Muscle of leg (tissue), 3 donors: ENCODE measurements at regions not wholly inside any gene's neighbourhood (a gene's known extent, or its start where the extent isn't known, plus 50 kb on each side); places are given as distances from the start of the nearest gene placed in this dataset.

Source experiments
- DNase-seq: peaks from one replicate; pipeline ENCODE4 v3.0.0; 2013
- H3K27ac ChIP-seq: one replicate; pipeline ENCODE4 v1.5.1; 2013; ENCODE audit warnings: mild to moderate bottlenecking, low read length, control low read depth
- H3K27me3 ChIP-seq: one replicate; pipeline ENCODE4 v1.6.1; 2013; ENCODE audit warnings: low read length; ENCODE audit not compliant: control insufficient read depth, insufficient read depth
- H3K36me3 ChIP-seq: one replicate; pipeline ENCODE4 v1.6.1; 2013; ENCODE audit warnings: low read length; ENCODE audit not compliant: control insufficient read depth, insufficient read depth
- H3K4me1 ChIP-seq: one replicate; pipeline ENCODE4 v1.6.1; 2013; ENCODE audit warnings: low read length; ENCODE audit not compliant: control insufficient read depth, insufficient read depth
- H3K4me3 ChIP-seq: one replicate; pipeline ENCODE4 v1.5.1; 2013; ENCODE audit warnings: low read length, control low read depth
- H3K9me3 ChIP-seq: replicated peaks from 2 replicates; pipeline ENCODE4 v1.6.1; 2013; ENCODE audit warnings: low read depth, low read length; ENCODE audit not compliant: control insufficient read depth
- WGBS: methylation state at CpG from one replicate; pipeline ENCODE4 v1.1.5; 2013; ENCODE audit warnings: missing lambda C conversion rate; ENCODE audit not compliant: insufficient coverage; 5-methylcytosine and 5-hydroxymethylcytosine counted together

- H3K36me3 ChIP-seq: no peaks in the 10 kb centered on the region
- no peaks in the 10 kb centered on the region for H3K4me1 ChIP-seq
- H3K27ac ChIP-seq: no peak overlapping the region
- no peak for DNase-seq
- H3K4me3 ChIP-seq: no peak overlapping the region
- no peaks in the 10 kb centered on the region for H3K9me3 ChIP-seq
- WGBS: 90% methylated on average over 2 of the region's 4 CpGs
- no peaks in the 10 kb centered on the region for H3K27me3 ChIP-seq
These were observed 96.1 kb upstream of the SGCD start for GRCh38 chr5:156230887-156231286.

DNA sequence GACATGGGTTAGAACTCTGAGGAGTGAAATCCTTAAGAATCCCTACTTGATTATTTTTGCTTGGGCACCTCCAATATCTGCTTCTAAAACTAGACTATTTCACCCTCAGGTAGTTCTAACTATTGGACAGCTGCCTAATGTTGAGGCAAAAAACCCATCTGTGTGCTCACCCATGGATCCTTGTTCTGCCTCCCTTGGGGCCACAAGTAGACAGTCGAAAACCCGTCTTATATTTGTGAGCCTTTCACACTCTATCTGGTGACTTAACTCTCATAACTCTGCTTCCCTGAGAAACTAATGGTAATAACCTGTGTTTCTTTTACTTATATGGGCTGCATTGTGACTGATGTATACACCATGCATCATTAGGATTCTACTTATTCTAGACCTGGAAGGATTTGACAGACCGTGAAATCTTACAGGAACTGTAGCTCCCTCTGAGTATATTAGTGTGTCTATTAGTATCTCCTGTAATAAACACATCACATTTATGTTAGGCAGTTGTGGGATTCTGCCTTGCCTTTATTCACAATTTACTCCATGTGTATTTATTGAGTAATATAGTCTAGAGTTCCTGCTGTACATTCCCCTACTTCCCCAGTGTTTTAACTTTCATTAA is 94.6 kb upstream of the SGCD start:
- no CpG with 5 or more reads among the region's 3 CpGs for WGBS
- Histone ChIP-seq H3K9me3 (no peaks in the 10 kb centered on the region), H3K27me3 (no peaks in the 10 kb centered on the region), H3K4me3 (no peak overlapping the region), H3K36me3 (no peaks in the 10 kb centered on the region), H3K27ac (no peak overlapping the region), H3K4me1 (no peaks in the 10 kb centered on the region)
- no peak for DNase-seq

- WGBS: 89% methylated on average over 4 of the region's 6 CpGs
- Histone ChIP-seq H3K9me3 (no peaks in the 10 kb centered on the region), H3K27ac (no peak overlapping the region), H3K36me3 (no peaks in the 10 kb centered on the region), H3K27me3 (no peaks in the 10 kb centered on the region), H3K4me1 (no peaks in the 10 kb centered on the region), H3K4me3 (no peak overlapping the region)
- DNase-seq: no peak
These were observed 89.6 kb upstream of the SGCD start for GRCh38 chr5:156237361-156237760.

DNA sequence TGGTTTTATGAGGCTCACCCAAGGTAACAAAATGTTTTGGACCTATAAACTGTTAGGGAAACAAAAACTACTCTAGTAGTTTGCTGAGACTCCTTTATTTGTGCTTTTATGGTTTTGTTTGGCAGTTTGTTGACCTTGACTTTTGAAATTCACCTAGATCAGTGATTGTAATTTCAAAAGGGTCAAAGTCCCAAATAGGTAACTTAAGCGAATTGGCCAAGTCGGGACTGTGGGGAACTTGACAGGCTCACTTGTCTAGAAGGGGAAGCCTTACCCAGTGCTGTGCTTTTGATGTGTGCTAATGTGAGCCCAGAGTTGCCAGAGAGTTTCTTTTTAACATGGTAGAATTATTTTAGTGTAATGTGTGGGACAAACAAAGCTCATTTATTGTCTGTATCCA is 87.2 kb upstream of the SGCD start:
- H3K4me1 ChIP-seq: no peaks in the 10 kb centered on the region
- no peak overlapping the region for H3K27ac ChIP-seq
- H3K36me3 ChIP-seq: no peaks in the 10 kb centered on the region
- no peak overlapping the region for H3K4me3 ChIP-seq
- 90% methylated on average over 2 of the region's 2 CpGs for WGBS
- no peaks in the 10 kb centered on the region for H3K27me3 ChIP-seq
- no peaks in the 10 kb centered on the region for H3K9me3 ChIP-seq
- no peak for DNase-seq

GRCh38 chr5:156240414-156240813 is 86.5 kb upstream of the SGCD start:
- Histone ChIP-seq H3K36me3 (no peaks in the 10 kb centered on the region), H3K27ac (no peak overlapping the region)

DNA sequence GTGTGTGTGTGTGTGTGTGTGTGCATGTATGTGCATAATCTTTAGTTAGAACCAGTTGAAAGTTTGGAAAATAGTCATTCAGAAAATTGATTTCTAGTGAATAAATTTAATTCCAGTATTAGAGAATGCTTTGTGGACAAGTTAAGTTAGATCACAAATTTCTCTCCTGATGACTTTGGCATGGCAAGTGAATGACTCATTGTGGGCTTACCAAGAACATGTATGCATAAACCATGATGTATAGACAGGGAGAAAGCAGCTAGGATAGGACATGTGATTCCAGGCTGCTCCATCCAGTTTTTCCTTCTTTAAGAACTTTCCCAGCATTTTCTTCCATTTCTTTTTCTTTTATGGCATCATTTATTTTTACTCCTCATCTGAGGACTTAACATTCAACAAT is 85.7 kb upstream of the SGCD start:
- Histone ChIP-seq H3K36me3 (no peaks in the 10 kb centered on the region), H3K4me1 (no peaks in the 10 kb centered on the region), H3K4me3 (no peak overlapping the region), H3K27ac (no peak overlapping the region), H3K27me3 (no peaks in the 10 kb centered on the region), H3K9me3 (no peaks in the 10 kb centered on the region)
- no peak for DNase-seq

More at GRCh38 chr5:156240414-156240813, 86.5 kb upstream of the SGCD start:
- Histone ChIP-seq H3K4me1 (no peaks in the 10 kb centered on the region), H3K4me3 (no peak overlapping the region), H3K9me3 (no peaks in the 10 kb centered on the region), H3K27me3 (no peaks in the 10 kb centered on the region)
- no CpG with 5 or more reads among the region's 3 CpGs for WGBS
- DNase-seq: no peak

DNA sequence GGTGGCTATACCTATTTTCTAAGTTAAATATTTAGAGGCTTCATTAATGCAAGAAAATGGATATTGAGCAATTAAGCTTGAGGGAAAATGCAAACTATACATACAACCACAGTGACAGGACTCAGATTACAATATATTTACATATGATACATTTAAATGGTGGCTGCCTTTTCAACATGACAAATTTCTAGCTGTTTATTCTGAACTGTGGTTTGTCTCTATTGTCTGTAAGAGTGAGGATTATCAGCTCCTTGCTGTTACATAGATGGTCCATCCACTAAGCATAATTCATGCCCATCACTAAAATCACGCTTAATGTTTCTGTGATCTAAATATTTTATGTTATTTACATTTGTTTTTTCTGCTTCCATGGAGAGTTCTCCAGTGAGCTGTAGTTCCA is 81.1 kb upstream of the SGCD start:
- Histone ChIP-seq H3K27me3 (no peaks in the 10 kb centered on the region), H3K4me3 (no peak overlapping the region), H3K9me3 (no peaks in the 10 kb centered on the region), H3K27ac (no peak overlapping the region), H3K36me3 (no peaks in the 10 kb centered on the region), H3K4me1 (no peaks in the 10 kb centered on the region)
- DNase-seq: no peak
- no CpG with 5 or more reads among the region's 1 CpG for WGBS

DNA sequence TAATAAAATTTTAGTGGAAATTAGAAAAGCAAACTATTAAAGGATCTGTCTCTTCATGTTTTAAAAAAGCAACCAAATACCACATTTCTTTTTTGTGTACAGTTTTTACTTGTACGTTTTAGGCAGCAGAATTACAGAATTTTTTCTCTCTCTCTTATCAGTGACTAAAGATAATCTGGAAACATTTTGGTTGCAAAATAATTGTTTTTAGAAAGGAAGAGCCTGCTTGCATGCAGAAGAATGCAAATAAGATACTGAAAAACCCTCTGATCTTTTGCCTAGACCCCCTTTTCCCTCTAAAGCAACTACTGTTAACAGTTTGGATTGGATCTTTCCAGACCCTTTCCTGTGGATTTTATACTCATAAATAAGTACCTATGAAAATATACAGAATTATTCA is 75.9 kb upstream of the SGCD start:
- Histone ChIP-seq H3K4me3 (no peak overlapping the region), H3K27me3 (no peaks in the 10 kb centered on the region), H3K9me3 (no peaks in the 10 kb centered on the region), H3K27ac (no peak overlapping the region), H3K4me1 (no peaks in the 10 kb centered on the region), H3K36me3 (no peaks in the 10 kb centered on the region)
- no CpG with 5 or more reads among the region's 1 CpG for WGBS
- DNase-seq: no peak

- Histone ChIP-seq H3K27me3 (no peaks in the 10 kb centered on the region), H3K27ac (no peak overlapping the region), H3K36me3 (no peaks in the 10 kb centered on the region), H3K4me3 (no peak overlapping the region), H3K9me3 (no peaks in the 10 kb centered on the region), H3K4me1 (no peaks in the 10 kb centered on the region)
- WGBS: no CpG with 5 or more reads among the region's 3 CpGs
- no peak for DNase-seq
These were observed 73.8 kb upstream of the SGCD start for GRCh38 chr5:156253130-156253529.

DNA sequence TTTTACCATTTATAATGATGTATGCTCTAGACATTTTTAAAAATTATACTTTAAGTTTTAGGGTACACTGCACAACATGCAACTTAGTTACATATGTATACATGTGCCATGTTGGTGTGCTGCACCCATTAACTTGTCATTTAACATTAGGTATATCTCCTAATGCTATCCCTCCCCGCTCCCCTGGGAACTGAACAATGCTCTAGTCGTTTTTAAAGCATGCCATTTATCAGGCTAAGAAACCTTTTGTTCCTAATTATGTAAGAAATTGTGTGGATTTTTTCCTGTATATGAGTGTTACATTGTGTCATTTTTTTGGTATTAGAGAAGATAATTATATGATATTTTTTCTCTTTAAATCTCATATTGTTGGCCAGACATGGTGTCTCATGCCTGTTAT is 72.8 kb upstream of the SGCD start:
- Histone ChIP-seq H3K4me3 (no peak overlapping the region), H3K27me3 (no peaks in the 10 kb centered on the region), H3K9me3 (no peaks in the 10 kb centered on the region), H3K27ac (no peak overlapping the region), H3K4me1 (no peaks in the 10 kb centered on the region), H3K36me3 (no peaks in the 10 kb centered on the region)
- no peak for DNase-seq
- whole genome bisulfite sequencing: no CpG with 5 or more reads among the region's 2 CpGs

GRCh38 chr5:156256642-156257041 is 70.3 kb upstream of the SGCD start:
- WGBS: no CpG with 5 or more reads among the region's 3 CpGs
- Histone ChIP-seq H3K36me3 (no peaks in the 10 kb centered on the region), H3K27me3 (no peaks in the 10 kb centered on the region), H3K4me1 (no peaks in the 10 kb centered on the region), H3K27ac (no peak overlapping the region), H3K9me3 (no peaks in the 10 kb centered on the region), H3K4me3 (no peak overlapping the region)
- no peak for DNase-seq
